HT-29 (cell line): ENCODE measurements at regions not wholly inside any gene's neighbourhood (a gene's known extent, or its start where the extent isn't known, plus 50 kb on each side); places are given as distances from the start of the nearest gene placed in this dataset.

Experiments used
- DNase-seq: peaks from one replicate; pipeline ENCODE4 v3.0.0-alpha.2; 2015; ENCODE audit warnings: low spot score

DNA sequence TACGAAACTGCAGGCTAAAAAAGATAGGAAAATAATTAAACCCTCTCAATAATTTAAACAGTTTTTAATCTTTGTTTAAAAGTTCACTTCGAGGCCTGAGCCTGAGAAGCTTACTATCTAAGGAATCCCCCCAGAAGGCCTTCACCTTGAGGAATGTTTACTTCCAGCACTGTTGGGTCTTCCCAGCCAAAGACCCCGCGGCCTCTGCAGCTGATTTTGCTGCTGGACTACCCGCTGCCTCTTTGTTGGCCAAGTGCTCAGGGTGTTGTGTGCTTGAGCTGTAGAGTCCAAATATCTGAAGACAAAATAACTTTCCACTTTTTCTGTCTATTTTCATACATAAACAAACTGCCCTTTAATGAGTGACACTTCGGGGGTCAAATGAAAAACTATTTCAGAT is 292.7 kb downstream of the GLRX3 start:
- DNase-seq, result no peak

DNA sequence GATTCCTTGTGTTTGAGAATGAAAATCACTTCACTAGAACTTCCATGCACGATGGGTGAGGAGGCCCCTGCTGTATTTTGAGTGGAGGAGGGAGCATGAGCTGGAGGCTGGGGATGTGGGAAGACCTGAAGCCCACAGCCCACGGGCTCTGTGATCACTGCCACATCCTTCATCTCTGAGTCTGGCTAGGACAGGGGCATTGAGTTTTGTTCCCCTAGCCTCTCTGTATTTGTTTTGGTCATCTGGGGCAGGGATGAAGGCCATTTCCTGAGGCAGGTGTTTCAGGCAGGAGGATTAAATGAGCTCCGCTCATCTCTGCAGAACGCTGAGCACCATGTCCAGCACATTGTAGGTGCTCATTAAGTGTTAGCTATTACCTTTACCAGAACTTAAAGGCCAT is 293.6 kb downstream of the GLRX3 start:
- DNase-seq, result no peak

DNA sequence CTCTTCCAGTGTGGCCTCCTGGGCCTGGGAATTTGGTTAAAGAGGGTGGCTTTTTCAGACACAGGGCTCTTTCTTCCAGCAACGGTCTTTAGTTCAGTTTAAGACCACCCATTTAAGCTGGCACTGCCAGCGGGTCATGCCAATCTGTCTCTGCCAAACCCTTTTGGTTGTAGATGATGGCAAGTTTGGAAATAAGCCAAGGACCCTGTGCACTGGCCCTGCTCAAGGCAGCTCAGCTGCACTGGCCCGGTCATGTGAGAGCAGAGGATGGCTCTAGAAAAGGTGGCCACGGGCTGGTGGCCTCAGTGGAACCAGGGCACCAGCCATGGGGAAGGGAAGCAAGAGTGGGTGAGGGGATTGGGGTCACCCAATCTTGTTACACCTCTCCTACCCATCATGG is 294.1 kb downstream of the GLRX3 start:
- no peak for DNase-seq

DNA sequence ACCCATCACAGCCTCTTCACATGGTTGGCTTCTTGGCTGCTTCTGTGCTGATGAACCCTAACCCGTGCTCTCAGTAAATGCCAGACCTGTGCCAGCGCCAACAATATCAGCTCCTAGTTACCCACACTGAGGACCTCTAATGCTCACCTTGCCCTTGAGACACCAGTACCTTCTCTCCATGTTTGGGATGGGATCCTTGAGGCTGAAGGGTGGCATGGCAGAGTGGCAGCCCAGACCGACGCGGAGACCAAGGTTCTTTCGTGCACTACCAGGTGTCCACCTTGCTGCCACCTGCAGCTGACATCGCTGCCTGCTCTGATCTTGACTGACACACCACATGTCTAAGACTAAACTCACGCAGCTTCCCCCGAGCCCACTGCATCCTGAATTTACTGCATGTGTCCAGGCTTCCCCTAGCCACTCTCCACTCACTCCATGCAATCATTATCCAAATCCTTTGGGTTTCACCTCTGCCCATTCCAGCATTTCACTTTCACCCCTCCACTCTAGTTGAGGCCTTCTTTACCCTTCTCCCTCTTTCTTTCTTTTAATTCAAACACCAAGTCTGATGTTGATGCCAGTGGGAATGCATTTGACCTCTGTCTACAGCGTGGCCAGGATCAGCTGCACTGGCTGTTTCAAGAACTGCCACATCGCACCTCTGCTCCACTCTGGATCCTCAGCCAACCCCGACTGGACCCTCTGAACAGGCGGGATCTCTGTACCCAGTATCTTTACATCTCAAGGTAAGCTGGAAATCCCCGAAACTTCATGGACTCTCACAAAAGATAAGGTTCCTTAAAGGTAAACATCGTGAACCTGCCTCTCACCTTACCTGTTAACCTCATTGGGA is 294.9 kb downstream of the GLRX3 start:
- no peak for DNase-seq

DNA sequence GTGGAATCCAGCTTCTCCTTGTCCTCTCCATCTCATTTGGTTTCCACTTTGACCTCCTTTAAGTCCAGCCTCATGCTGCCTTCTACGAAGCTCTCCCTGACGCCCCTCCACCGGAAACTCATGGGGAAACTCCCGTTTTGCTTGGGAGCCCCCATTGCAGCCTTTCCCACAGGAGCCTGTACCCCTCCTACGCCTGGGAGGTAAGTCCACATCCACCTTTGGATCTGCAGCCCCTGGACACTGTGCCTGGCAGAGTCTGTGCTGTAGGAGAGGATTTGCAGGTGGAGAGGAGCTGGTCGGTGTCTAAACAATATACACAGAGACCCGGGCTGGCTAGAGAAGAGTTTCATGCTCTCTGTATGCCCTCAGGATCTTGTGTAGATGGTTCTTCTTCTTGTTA is 296.1 kb downstream of the GLRX3 start:
- DNase-seq, result no peak

DNA sequence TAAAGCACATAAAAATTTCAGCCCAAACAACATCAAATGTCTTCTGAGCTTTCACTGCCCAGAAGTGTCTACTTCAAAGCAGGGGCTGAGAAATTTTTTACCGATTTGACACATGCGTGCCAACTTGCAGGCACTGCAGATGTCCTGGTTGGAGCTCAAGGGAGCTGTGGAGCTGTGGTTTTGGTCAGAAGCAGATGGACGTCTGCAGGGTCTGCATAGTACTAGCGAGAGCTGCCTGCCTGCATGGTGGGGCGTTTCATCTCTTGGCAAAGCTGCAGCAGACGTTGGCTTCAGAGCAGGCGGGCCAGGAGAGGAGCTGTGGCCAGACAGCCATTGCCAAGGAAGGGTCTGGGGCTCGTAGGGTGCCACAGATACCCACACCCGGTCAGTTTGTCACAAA is 296.7 kb downstream of the GLRX3 start:
- DNase-seq, result no peak

DNA sequence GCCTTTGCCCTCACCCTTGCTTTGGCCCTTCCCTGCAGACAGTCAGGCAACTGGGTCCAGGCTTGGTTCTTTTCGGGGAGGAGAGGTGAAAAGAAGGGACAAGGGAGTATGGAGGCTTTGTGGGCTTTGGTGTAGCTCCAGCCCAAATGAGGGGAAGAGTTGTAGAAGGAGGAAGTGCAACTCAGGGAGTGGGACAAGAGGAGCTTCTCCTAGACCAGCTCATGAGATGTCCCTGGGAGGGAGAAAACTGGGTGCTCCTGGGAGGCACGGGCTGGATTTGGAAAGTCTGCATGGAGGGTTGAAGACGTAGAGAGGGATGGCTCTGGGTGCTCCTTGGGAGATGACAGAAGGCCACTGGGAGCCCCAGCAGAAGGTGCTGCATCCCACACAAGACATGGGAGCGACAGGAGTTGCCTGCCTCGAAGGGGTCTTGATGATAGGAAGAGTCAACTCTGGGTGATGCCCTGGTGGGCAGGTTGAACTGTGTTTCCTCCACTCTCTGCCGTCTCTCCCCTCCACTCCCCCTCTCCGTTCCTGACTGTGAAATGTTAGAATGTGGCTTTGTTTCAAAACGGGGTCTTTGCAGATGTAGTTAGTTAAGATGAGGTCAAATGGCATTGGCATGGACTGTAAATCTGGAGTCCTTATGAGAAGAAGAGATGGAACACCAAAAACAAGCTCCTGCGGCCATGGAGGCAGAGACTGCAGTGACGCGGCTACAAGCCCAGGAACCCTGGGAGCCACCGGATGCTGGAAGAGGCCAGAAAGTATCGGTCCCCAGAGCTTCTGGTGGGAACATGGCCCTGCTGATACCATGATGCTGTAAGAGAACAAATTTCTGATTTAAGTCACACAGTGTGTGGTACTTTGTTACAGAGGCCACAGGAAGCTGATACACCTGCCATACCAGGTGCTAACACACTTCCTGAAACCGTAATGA is 298.5 kb downstream of the GLRX3 start:
- no peak for DNase-seq

DNA sequence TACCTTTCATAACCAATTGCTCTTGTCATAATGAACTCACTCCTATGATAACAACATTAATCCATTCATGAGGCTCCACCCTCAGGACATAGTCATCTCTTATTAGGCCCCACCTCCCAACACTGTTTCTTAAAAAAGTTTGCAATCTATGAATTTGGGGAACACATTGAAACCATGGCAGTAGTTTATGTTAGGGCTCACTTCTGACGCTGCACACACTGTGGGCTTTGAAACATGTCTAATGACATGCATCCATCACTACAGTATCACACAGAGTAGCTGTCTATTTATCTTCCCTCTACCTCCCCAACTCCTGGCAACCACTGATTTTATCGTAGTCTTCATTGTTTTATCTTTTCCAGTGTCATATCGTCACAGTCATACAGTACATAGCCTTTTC is 299.8 kb downstream of the GLRX3 start:
- DNase-seq, result no peak

DNA sequence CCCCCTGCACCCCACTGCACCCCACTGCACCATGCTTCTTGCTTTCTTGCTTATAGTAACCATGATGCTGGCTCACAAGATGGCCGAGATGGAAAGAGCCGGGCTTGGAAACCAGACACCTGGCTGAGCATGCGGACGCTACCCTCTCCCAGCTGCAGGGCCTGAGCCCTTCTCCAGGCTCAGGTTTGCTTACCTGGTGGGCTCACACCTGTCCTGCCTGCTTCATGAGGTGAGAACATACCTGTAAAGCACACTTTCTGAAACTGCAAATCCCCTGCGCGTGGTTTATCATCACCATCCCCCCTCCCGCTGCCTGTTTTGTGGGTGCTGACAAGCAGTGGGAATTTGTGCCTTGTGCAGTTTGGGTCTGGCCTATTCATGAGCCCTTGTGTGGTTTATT is 302.7 kb downstream of the GLRX3 start:
- no peak for DNase-seq

DNA sequence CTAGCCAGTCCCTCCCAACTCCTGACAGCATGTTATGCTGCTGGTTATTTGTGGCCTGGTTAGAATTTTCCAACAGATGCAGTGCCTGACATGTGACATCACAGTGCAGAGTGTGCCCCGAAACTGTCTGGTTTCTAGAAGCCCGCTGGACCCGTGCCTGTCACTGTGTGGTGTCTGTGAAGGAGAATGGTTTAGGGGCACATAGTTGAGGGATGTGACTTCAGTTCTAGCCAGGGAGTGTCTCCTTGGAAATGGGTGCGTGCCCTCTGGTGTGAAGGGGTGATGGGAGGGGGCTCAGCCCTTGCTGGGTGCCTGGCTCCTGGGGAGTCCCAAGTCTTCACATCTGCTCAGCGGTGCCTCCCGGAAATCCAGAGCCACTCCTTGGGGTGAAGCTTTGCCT is 303.6 kb downstream of the GLRX3 start:
- no peak for DNase-seq

DNA sequence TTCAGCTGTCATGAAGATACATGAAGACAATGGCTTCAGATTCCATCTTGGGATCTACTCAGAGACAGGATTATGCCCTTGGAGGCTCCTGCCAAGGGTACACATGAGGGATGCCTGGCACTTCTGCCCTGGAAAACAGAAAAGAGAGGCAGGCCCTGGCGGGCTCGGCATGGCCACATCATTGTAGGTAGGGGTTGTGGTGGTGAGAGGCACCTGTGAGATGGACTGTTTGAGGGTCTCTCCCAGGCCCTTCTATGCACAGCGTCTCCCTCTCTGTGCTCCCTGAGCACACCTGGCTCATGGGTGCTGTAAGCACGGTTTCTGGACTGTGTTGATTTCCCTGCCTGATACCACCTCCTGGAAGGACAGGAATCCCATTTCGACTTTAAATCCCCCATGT is 304.3 kb downstream of the GLRX3 start:
- DNase-seq, result no peak

DNA sequence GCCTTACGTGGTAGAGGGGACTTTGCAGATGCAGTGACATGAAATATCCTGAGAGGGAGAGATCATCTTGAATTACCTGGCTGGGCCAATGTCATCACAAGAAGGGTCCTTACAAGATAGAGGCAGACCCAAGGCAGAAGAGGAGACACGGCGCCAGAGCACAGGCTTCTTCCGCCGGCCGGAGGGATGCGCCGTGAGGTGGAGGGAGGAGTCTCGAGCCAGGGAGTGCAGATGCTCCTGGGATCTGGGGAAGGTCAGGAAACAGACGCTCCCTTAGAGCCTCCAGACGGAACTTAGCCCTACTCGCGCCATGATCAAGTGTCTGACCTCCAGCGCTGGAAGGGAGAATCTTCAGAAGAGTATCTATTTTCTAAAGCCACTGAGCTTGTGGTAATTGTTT is 304.8 kb downstream of the GLRX3 start:
- DNase-seq, result no peak

DNA sequence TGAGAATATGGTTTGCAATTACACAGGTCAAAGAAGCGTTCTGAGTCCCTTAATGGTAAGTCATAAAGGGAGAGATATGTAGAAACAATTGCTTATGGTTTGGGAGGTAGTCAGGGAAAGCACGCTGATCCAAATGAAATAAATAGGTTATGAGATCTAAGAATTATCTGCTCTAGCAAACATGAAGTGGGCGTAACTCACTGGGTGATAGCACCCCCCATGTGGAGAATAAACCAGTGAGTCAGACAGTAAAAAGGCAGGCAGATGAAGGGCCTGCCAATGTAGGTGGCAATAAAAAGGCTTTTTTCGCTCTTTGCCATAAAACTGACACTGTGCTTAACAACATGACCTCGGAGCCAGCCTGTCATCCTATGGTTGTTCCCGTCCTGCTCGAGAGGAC is 306.9 kb downstream of the GLRX3 start:
- DNase-seq, result no peak

DNA sequence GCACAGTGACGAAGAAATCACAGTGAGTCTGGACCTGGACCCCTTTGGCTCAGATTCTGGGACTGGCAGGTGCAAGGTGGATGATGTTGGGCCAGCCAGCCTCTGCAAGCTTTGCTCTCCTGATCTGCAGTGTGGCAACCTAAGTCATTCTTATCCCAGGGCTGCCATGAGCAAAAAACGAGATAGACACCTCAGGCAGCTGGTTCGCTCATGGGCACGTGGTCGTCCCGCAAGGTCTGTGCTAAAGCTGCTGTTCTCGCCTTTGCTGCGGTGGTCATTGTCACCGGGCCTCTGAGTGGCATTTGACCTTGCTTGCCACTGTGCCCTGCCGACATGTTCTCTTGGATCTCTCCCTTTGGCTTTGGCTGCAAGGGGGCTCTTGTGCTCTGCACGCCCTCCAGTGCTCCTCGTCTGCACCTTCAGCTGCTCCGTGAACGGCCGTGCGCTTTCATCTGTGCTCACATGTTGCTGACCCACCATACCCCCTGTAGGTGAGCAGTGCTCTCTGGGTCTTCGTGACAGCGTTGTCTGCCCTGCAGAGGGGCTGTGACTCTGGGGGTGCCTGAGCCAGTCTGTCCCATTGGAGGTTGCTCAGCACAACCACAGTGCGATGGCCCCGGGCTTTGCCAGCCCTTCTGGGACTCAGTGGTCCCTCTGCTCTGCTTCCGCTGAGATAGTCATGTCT is 317.0 kb downstream of the GLRX3 start:
- no peak for DNase-seq

DNA sequence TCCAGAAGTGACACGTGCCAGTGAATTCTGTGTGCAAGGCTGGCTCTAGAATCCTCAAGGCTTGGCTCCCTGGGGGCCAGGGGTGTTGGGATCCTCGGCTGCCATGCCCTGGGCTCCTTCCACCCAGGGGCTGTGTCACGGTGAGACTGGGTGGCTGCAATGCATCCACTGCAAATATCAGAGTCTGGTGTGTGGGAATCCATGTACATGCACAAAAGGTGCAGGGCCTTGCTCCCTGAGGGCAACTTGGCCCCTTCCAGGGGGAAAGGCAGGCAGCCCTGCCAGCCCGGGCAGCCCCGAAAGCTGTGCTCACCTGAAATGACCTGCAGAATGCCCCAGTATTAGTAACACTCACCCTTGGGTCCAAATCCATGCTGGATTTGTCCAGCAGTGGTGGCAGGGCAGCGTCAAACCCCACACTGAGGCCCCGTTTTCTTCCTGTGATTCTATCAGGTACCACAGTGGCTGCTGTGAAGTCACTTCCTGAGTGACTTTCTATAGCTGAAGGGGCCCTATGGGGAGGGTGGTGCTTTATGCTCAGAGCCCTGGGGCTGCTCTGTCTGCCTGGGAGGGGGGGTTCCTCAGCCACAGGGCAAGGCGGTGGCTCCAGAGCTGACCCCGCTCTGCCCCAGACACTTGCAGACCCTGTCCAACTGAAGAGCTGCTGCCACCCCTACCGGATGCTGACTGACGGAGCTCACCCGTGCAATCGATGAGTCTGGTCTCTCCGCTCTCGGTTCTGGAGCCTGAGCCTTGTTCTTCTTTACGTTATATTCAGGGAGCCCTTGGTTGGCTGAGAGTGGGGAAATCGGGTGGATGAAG is 317.7 kb downstream of the GLRX3 start:
- DNase-seq, result no peak

DNA sequence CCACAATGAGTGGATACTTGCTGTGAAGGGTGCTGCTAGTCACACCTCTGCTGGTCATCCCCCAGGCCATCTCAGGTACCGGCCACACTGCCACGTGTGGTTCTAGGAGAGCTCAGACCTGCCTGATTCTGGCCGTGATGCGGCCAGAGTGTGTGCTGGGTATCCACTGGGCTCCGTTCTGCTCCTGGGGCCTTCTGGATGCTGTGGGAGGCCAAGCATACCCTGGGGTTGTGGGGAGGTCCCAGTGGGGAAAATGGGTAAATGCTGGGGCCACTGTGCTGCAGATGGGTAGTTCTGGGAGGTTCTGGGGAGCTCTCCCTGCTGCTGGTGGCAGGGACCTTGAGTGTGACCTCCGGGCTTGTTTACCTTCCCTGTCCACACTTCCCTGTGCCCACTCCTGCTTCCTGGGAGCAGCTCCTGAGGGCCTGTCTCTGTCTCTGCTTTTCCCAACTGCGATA is 318.4 kb downstream of the GLRX3 start:
- DNase-seq, result no peak

DNA sequence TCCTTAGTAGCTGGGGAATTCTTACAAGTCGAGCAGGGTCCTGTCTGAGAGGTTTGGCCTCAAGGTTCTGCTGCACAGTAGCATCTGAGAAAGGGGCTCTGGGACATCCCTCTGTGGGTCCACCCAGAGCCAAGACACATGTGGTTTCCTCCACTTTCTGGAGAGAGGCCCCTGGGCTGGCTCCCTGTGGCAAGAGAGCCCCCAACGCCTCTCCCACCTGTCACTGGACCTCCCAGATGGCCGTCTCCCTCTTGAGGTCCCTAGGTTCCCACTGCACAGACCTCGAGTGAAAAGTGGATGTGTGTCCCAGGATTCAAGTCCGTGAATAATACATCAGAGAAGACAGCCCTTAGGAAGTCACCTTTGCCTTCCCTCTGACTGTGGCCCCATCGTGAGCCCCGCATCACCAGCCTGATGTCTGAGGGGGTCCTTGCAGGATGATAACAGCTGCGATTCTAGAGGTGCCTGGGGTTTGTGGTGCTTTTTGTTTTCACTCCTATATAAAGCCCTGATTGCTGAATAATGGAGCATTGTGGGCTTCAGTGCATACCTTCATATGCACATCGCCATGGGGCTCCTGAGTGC is 319.0 kb downstream of the GLRX3 start:
- no peak for DNase-seq

DNA sequence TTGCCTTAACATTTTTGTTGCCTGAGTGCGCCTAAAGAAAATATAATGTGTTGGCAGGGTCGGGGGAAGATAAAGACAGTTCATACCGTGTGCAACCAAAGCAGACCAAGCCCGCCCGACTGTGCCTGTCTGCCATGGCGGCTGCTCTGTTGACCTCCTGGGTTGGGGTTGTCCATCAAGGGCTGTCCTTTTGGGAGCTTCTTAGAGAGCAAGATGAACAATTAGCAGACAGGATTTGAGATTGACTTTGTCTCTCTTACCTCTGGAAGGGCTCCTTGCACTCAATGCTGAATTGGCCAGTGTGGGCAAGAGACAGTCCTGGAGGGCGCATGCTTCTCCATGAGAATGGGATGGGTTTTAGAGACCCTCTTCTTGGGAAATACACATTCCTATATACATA is 319.6 kb downstream of the GLRX3 start:
- DNase-seq, result no peak

DNA sequence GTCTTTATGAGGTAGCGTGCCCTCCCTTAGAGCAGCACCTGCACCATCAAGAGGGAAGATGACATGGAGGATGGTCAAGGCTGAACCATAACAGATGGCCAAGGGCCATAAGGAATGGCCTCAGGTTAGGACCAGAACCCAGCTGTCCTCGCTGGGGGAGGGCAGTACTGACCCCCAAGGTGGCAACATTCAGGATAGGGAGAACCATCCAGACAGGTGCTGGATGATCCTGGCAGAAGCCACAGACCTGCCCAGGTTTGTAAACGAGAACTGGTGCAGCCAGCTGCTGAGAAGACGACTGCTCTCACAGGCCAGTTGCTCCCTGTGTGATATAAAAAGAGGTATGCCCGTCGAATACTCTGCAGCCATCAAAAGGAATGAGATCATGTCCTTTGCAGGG is 320.4 kb downstream of the GLRX3 start:
- no peak for DNase-seq

DNA sequence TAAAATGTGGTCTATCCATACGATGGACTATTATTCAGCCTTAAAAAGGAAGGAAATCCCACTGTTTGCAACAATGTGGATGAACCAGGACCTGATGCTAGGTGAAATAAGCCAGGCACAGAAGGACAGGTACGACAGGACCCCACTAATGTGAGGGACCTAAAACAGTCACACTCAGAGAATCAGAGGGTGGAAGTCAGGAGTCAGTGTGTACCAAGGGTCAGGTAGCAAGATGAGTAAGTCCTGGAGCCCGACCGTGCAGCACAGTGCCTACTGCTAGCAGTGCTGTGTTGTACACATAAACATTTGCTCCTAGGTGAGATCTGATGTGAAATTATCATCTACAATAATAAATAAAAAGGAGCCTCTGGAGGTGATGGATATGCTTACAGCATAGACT is 322.3 kb downstream of the GLRX3 start:
- DNase-seq, result no peak

DNA sequence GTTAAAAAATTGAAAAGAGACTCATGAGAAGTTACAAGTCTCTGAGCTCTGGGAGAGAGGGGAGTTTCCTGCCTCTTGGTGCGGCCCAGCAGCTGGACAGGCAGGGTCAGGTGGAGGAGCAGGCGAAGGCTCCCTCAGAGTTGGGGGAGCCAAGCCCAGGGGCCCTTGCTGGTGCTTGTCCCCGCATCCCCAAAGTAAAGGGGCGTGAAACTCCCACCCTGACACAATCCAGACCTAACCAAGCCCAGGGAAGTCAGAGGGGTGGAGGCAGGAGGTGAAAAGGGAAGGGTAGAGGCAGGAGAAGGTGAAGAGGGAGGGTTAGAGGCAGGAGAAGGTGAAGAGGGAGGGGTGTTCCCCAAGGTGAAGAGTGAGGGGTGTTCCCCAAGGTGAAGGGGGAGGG is 322.8 kb downstream of the GLRX3 start:
- no peak for DNase-seq
